ENCODE measurements at regions not wholly inside any gene's neighbourhood (a gene's known extent, or its start where the extent isn't known, plus 50 kb on each side); places are given as distances from the start of the nearest gene placed in this dataset.
"Not testable (repeated sequence)": the region's sequence is repeated elsewhere in the genome, so short reads cannot be mapped to it uniquely, and the experiment has no call there.

DNA sequence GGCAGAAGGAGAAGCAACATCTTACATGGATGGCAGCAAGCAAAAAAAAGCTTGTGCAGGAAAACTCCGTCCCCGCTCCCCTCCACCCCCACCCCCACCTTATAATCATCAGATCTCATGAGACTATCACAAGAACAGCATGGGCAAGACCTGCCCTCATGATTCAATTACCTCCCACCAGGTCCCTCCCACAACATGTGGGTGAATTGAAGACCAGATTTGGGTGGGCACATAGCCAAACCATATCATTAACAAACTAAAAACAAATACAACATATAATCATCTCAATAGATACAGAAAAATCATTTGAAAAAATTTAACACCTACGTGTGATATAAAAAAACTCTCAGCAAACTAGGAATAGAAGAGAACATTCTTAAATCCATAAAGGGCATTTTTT lies 88.8 kb downstream of the BUD13 start:
- no peak overlapping the region for H3K4ac ChIP-seq (ENCODE audit: low read length)
- H3K79me1 ChIP-seq (ENCODE audit: low read depth, low read length), result no peaks in the 10 kb centered on the region
- no peak overlapping the region for H2BK120ac ChIP-seq (ENCODE audit: low read depth, low read length)
- no peak overlapping the region for H2AFZ ChIP-seq (ENCODE audit: low read length)
- H3K23ac ChIP-seq (ENCODE audit: low read depth, low read length, poor library complexity), result no peak overlapping the region
- H3K18ac ChIP-seq (ENCODE audit: low read length), result no peak overlapping the region
- H3K4me3 ChIP-seq (ENCODE audit: low read length in 2 of 2), result no peak overlapping the region
- H4K91ac ChIP-seq (ENCODE audit: low read depth, low read length, poor library complexity), result no peak overlapping the region
- H2BK15ac ChIP-seq (ENCODE audit: low read length), result no peak overlapping the region
- no peak for DNase-seq (ENCODE audit: low spot score)
- no peak overlapping the region for H2BK5ac ChIP-seq (ENCODE audit: low read length)
- no CpG with 5 or more reads among the region's 3 CpGs for WGBS, 2 donors (ENCODE audit: extremely low coverage in 2 of 2, insufficient read length in 2 of 2, insufficient replicate concordance in 1 of 2)
- H3K4me1 ChIP-seq (ENCODE audit: control insufficient read depth in 2 of 2, insufficient read depth in 1 of 2, low read depth in 1 of 2, low read length in 2 of 2), result peaks cover 3 to 20% of the 10 kb centered on the region in 2 donors
- H2AK5ac ChIP-seq (ENCODE audit: low read depth, low read length), result no peak overlapping the region
- H3K27ac ChIP-seq (replicated peaks; ENCODE audit: low read length), result no peak overlapping the region
- no peaks in the 10 kb centered on the region for H3K9me3 ChIP-seq (replicated peaks in 1 of 2; ENCODE audit: control insufficient read depth in 2 of 2, insufficient read depth in 1 of 2, low read depth in 1 of 2, low read length in 2 of 2)
- H4K8ac ChIP-seq (ENCODE audit: low read depth, low read length), result no peak overlapping the region
- H3K27me3 ChIP-seq (ENCODE audit: control insufficient read depth in 3 of 3, insufficient read depth in 3 of 3, low read depth in 1 of 3, low read length in 3 of 3), result no peaks in the 10 kb centered on the region
- H3K36me3 ChIP-seq (replicated peaks in 1 of 2; ENCODE audit: control insufficient read depth in 2 of 2, insufficient read depth in 2 of 2, low read length in 2 of 2), result no peaks in the 10 kb centered on the region
- H3K9ac ChIP-seq (ENCODE audit: low read depth, low read length, poor library complexity), result no peak overlapping the region
- no peak overlapping the region for H3K4me2 ChIP-seq (ENCODE audit: insufficient read depth, low read length, poor library complexity, severe bottlenecking)
- no peak overlapping the region for H2BK12ac ChIP-seq (ENCODE audit: low read length)
- no peak overlapping the region for H3K14ac ChIP-seq (ENCODE audit: low read length)

DNA sequence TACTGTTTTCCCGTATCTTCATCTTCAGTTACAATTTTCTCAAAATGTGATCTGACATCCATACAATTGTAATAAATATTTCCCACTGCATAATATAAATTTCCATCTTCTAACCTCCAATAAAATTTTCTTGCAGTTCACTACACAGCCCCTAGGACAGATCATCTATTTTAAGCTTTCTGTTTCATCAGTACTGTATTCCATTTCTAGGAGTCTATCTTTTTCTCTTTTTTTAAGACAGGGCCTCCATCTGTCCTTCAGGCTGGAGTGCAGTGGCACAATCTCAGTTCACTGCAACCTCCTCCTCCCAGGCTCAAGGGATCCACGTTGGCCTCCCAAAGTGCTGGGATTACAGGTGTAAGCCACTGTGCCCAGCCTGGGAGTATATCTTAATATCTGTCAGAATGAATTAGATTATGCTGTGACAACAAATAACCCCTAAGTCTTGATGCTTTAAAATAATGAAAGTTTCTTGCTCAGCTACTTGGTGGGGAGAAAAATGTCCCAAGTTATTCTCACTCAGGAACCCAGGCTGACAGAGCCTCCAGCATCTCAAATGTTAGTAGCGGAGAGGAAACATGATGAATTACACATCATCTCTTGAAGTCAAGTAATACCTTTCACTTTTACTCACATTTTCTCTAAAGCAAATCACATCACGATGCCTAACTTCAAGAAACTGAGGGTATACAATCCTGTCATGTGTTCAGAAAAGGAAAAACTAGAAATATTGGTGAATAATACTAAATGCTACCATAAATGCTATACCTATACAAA lies 92.2 kb downstream of the BUD13 start:
- H2BK5ac ChIP-seq (ENCODE audit: low read length), result no peak overlapping the region
- no peak overlapping the region for H3K4ac ChIP-seq (ENCODE audit: low read length)
- H3K18ac ChIP-seq (ENCODE audit: low read length), result no peak overlapping the region
- no peaks in the 10 kb centered on the region for H3K79me1 ChIP-seq (ENCODE audit: low read depth, low read length)
- H2BK120ac ChIP-seq (ENCODE audit: low read depth, low read length), result no peak overlapping the region
- H3K4me2 ChIP-seq (ENCODE audit: insufficient read depth, low read length, poor library complexity, severe bottlenecking), result no peak overlapping the region
- H3K14ac ChIP-seq (ENCODE audit: low read length), result no peak overlapping the region
- H3K27ac ChIP-seq (replicated peaks; ENCODE audit: low read length), result no peak overlapping the region
- H2BK12ac ChIP-seq (ENCODE audit: low read length), result no peak overlapping the region
- H4K91ac ChIP-seq (ENCODE audit: low read depth, low read length, poor library complexity), result no peak overlapping the region
- H4K8ac ChIP-seq (ENCODE audit: low read depth, low read length), result no peak overlapping the region
- no peak overlapping the region for H2BK15ac ChIP-seq (ENCODE audit: low read length)
- no CpG with 5 or more reads among the region's 4 CpGs for WGBS, 2 donors (ENCODE audit: extremely low coverage in 2 of 2, insufficient read length in 2 of 2, insufficient replicate concordance in 1 of 2)
- H3K9ac ChIP-seq (ENCODE audit: low read depth, low read length, poor library complexity), result no peak overlapping the region
- H3K4me1 ChIP-seq (ENCODE audit: control insufficient read depth in 2 of 2, insufficient read depth in 1 of 2, low read depth in 1 of 2, low read length in 2 of 2), result no peaks in the 10 kb centered on the region
- no peak overlapping the region for H3K4me3 ChIP-seq (ENCODE audit: low read length in 2 of 2)
- peaks cover 0 to 1% of the 10 kb centered on the region in 2 donors for H3K9me3 ChIP-seq (replicated peaks in 1 of 2; ENCODE audit: control insufficient read depth in 2 of 2, insufficient read depth in 1 of 2, low read depth in 1 of 2, low read length in 2 of 2)
- no peak overlapping the region for H2AFZ ChIP-seq (ENCODE audit: low read length)
- no peak for DNase-seq (ENCODE audit: low spot score)
- no peaks in the 10 kb centered on the region for H3K27me3 ChIP-seq (ENCODE audit: control insufficient read depth in 3 of 3, insufficient read depth in 3 of 3, low read depth in 1 of 3, low read length in 3 of 3)
- H3K23ac ChIP-seq (ENCODE audit: low read depth, low read length, poor library complexity), result no peak overlapping the region
- no peak overlapping the region for H2AK5ac ChIP-seq (ENCODE audit: low read depth, low read length)
- H3K36me3 ChIP-seq (replicated peaks in 1 of 2; ENCODE audit: control insufficient read depth in 2 of 2, insufficient read depth in 2 of 2, low read length in 2 of 2), result no peaks in the 10 kb centered on the region

DNA sequence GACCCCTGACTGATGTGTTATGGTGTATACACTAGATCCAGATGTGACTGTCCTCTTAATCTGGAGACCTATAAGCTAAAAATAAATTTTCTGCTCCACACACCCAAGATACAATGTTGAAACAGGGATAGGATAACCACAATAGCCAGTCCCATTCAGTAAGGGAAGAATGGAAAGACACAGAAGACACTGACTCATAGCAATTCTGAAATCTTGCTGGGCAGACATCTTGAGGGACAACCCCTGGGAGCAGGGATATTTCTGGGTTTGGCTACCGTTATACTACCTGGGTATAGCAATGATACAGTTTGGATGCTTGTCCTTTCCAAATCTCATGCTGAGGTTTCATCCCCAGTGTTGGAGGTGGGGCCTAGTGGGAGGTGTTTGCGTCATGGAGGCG lies 93.9 kb downstream of the BUD13 start:
- no peak overlapping the region for H2BK5ac ChIP-seq (ENCODE audit: low read length)
- no peak overlapping the region for H3K4me2 ChIP-seq (ENCODE audit: insufficient read depth, low read length, poor library complexity, severe bottlenecking)
- no peak overlapping the region for H4K91ac ChIP-seq (ENCODE audit: low read depth, low read length, poor library complexity)
- H3K4me1 ChIP-seq (ENCODE audit: control insufficient read depth in 2 of 2, insufficient read depth in 1 of 2, low read depth in 1 of 2, low read length in 2 of 2), result no peaks in the 10 kb centered on the region
- H2AK5ac ChIP-seq (ENCODE audit: low read depth, low read length), result no peak overlapping the region
- no peak overlapping the region for H4K8ac ChIP-seq (ENCODE audit: low read depth, low read length)
- H3K79me1 ChIP-seq (ENCODE audit: low read depth, low read length), result no peaks in the 10 kb centered on the region
- no peak overlapping the region for H3K23ac ChIP-seq (ENCODE audit: low read depth, low read length, poor library complexity)
- no peak overlapping the region for H3K4ac ChIP-seq (ENCODE audit: low read length)
- no peak for DNase-seq (ENCODE audit: low spot score)
- H3K9me3 ChIP-seq (replicated peaks in 1 of 2; ENCODE audit: control insufficient read depth in 2 of 2, insufficient read depth in 1 of 2, low read depth in 1 of 2, low read length in 2 of 2), result peaks cover 0 to 1% of the 10 kb centered on the region in 2 donors
- no peaks in the 10 kb centered on the region for H3K27me3 ChIP-seq (ENCODE audit: control insufficient read depth in 3 of 3, insufficient read depth in 3 of 3, low read depth in 1 of 3, low read length in 3 of 3)
- H3K18ac ChIP-seq (ENCODE audit: low read length), result no peak overlapping the region
- no peak overlapping the region for H3K14ac ChIP-seq (ENCODE audit: low read length)
- no peak overlapping the region for H3K4me3 ChIP-seq (ENCODE audit: low read length in 2 of 2)
- no peak overlapping the region for H3K9ac ChIP-seq (ENCODE audit: low read depth, low read length, poor library complexity)
- no CpG with 5 or more reads among the region's 3 CpGs for WGBS, 2 donors (ENCODE audit: extremely low coverage in 2 of 2, insufficient read length in 2 of 2, insufficient replicate concordance in 1 of 2)
- no peak overlapping the region for H2BK12ac ChIP-seq (ENCODE audit: low read length)
- H3K27ac ChIP-seq (replicated peaks; ENCODE audit: low read length), result no peak overlapping the region
- no peak overlapping the region for H2BK120ac ChIP-seq (ENCODE audit: low read depth, low read length)
- no peaks in the 10 kb centered on the region for H3K36me3 ChIP-seq (replicated peaks in 1 of 2; ENCODE audit: control insufficient read depth in 2 of 2, insufficient read depth in 2 of 2, low read length in 2 of 2)
- H2BK15ac ChIP-seq (ENCODE audit: low read length), result no peak overlapping the region
- H2AFZ ChIP-seq (ENCODE audit: low read length), result no peak overlapping the region

DNA sequence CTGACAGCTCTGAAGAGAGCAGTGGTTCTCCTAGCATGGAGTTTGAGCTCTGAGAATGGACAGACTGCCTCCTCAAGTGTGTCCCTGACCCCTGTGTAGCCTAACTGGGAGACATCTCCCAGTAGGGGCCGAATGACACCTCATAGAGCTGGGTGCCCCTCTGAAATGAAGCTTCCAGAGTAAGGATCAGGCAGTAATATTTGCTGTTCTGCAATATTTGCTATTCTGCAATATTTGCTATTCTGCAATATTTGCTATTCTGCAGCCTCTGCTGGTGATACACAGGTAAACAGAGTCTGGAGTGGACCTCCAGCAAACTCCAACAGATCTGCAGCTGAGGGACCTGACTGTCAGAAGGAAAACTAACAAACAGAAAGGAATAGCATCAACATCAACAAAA lies 105.5 kb downstream of the BUD13 start:
- not testable (repeated sequence) for H4K8ac ChIP-seq (ENCODE audit: low read depth, low read length); H3K9me3 ChIP-seq (replicated peaks in 1 of 2; ENCODE audit: control insufficient read depth in 2 of 2, insufficient read depth in 1 of 2, low read depth in 1 of 2, low read length in 2 of 2); H3K27ac ChIP-seq (replicated peaks; ENCODE audit: low read length); H3K36me3 ChIP-seq (replicated peaks in 1 of 2; ENCODE audit: control insufficient read depth in 2 of 2, insufficient read depth in 2 of 2, low read length in 2 of 2); H2BK120ac ChIP-seq (ENCODE audit: low read depth, low read length); H3K27me3 ChIP-seq (ENCODE audit: control insufficient read depth in 3 of 3, insufficient read depth in 3 of 3, low read depth in 1 of 3, low read length in 3 of 3); H3K18ac ChIP-seq (ENCODE audit: low read length); H4K91ac ChIP-seq (ENCODE audit: low read depth, low read length, poor library complexity); H3K23ac ChIP-seq (ENCODE audit: low read depth, low read length, poor library complexity); H3K4me3 ChIP-seq (ENCODE audit: low read length in 2 of 2); H2AK5ac ChIP-seq (ENCODE audit: low read depth, low read length); H2BK5ac ChIP-seq (ENCODE audit: low read length); H2BK12ac ChIP-seq (ENCODE audit: low read length); H3K14ac ChIP-seq (ENCODE audit: low read length); H3K79me1 ChIP-seq (ENCODE audit: low read depth, low read length); H3K9ac ChIP-seq (ENCODE audit: low read depth, low read length, poor library complexity); H2AFZ ChIP-seq (ENCODE audit: low read length); H2BK15ac ChIP-seq (ENCODE audit: low read length); DNase-seq (ENCODE audit: low spot score); H3K4ac ChIP-seq (ENCODE audit: low read length); H3K4me1 ChIP-seq (ENCODE audit: control insufficient read depth in 2 of 2, insufficient read depth in 1 of 2, low read depth in 1 of 2, low read length in 2 of 2); H3K4me2 ChIP-seq (ENCODE audit: insufficient read depth, low read length, poor library complexity, severe bottlenecking)
- no CpG with 5 or more reads among the region's 1 CpG for WGBS, 2 donors (ENCODE audit: extremely low coverage in 2 of 2, insufficient read length in 2 of 2, insufficient replicate concordance in 1 of 2)

Measured in neuronal stem cell (in vitro differentiated cells).